CD14-positive monocyte (primary cell): ENCODE measurements at regions not wholly inside any gene's neighbourhood (a gene's known extent, or its start where the extent isn't known, plus 50 kb on each side); places are given as distances from the start of the nearest gene placed in this dataset.
"Not testable (repeated sequence)": the region's sequence is repeated elsewhere in the genome, so short reads cannot be mapped to it uniquely, and the experiment has no call there.

Source experiments
- DNase-seq, 3 donors: peaks; one replicate each; pipeline ENCODE4 v3.0.0-alpha.2; 2011 to 2022
- H2AFZ ChIP-seq: 2 replicates; pipeline ENCODE4 v1.6.0; 2012; ENCODE audit warnings: mild to moderate bottlenecking, low read depth, low read length, inconsistent platforms; ENCODE audit not compliant: insufficient read depth, poor library complexity, severe bottlenecking
- H3K27ac ChIP-seq, 2 donors: 1 replicate in 1 of 2; 2 replicates in 1 of 2; pipeline ENCODE4 v1.5.1; 2012 to 2013; ENCODE audit warnings: low read length in 2 of 2, control low read depth in 1 of 2, inconsistent platforms in 1 of 2, low read depth in 1 of 2, mild to moderate bottlenecking in 1 of 2
- H3K27me3 ChIP-seq, 2 donors: one replicate each; pipeline versions ENCODE4 v1.6.0 to v1.6.1; 2011 to 2013; ENCODE audit warnings: low read length in 2 of 2; ENCODE audit not compliant: control insufficient read depth in 2 of 2, insufficient read depth in 2 of 2
- H3K36me3 ChIP-seq, 2 donors: replicated peaks in 1 of 2; 1 replicate in 1 of 2; 2 replicates in 1 of 2; pipeline versions ENCODE4 v1.5.1 to v1.6.1; 2012 to 2013; ENCODE audit warnings: low read length in 2 of 2, control low read depth in 1 of 2, inconsistent platforms in 1 of 2, mild to moderate bottlenecking in 1 of 2; ENCODE audit not compliant: insufficient read depth in 2 of 2, control insufficient read depth in 1 of 2
- H3K4me1 ChIP-seq, 2 donors: 1 replicate in 1 of 2; 2 replicates in 1 of 2; pipeline versions ENCODE4 v1.5.1 to v1.6.1; 2012 to 2013; ENCODE audit warnings: low read length in 2 of 2, control low read depth in 1 of 2, inconsistent platforms in 1 of 2, mild to moderate bottlenecking in 1 of 2, moderate library complexity in 1 of 2; ENCODE audit not compliant: insufficient read depth in 2 of 2, control insufficient read depth in 1 of 2
- H3K4me2 ChIP-seq: replicated peaks from 2 replicates; pipeline ENCODE3; 2012; ENCODE audit warnings: low read length, moderate library complexity, mild to moderate bottlenecking; ENCODE audit not compliant: poor library complexity, severe bottlenecking; ENCODE audit errors: extremely low read depth
- H3K4me3 ChIP-seq, 3 experiments: fragments of 200-600 bp in 1 of 3; sonication (generic) in 1 of 3; replicated peaks in 1 of 3; 1 replicate in 2 of 3; 2 replicates in 1 of 3; pipeline ENCODE4 v1.5.1; 2011 to 2013; ENCODE audit warnings: low read length in 3 of 3, mild to moderate bottlenecking in 3 of 3, control low read depth in 2 of 3, low read depth in 2 of 3, inconsistent platforms in 1 of 3, moderate library complexity in 1 of 3
- H3K79me2 ChIP-seq: 2 replicates; pipeline ENCODE4 v1.6.0; 2012; ENCODE audit warnings: mild to moderate bottlenecking, control low read depth, inconsistent platforms, low read length, moderate library complexity; ENCODE audit not compliant: insufficient read depth
- H3K9ac ChIP-seq: 2 replicates; pipeline ENCODE4 v1.6.0; 2017; ENCODE audit warnings: low read length, mild to moderate bottlenecking; ENCODE audit not compliant: insufficient read depth, poor library complexity, severe bottlenecking
- H3K9me3 ChIP-seq, 2 donors: replicated peaks in 1 of 2; 1 replicate in 1 of 2; 2 replicates in 1 of 2; pipeline versions ENCODE4 v1.5.1 to v1.6.1; 2012 to 2013; ENCODE audit warnings: low read length in 2 of 2, control low read depth in 1 of 2; ENCODE audit not compliant: control insufficient read depth in 1 of 2, insufficient read depth in 1 of 2
- H4K20me1 ChIP-seq: 2 replicates; pipeline ENCODE4 v1.6.0; 2012; ENCODE audit warnings: mild to moderate bottlenecking, low read length, control low read depth, moderate library complexity; ENCODE audit not compliant: insufficient read depth
- H3K27ac Mint-ChIP-seq, 7 donors: one replicate each; pipeline ENCODE4 v1.8.0; 2020; ENCODE audit warnings: mild to moderate bottlenecking in 7 of 7, mixed read lengths in 7 of 7, moderate library complexity in 6 of 7, inconsistent platforms in 2 of 7
- H3K27me3 Mint-ChIP-seq, 3 donors: one replicate each; pipeline ENCODE4 v1.8.0; 2021 to 2022; ENCODE audit warnings: low read depth in 3 of 3, mild to moderate bottlenecking in 3 of 3, mixed read lengths in 3 of 3, moderate library complexity in 3 of 3, inconsistent platforms in 1 of 3
- H3K36me3 Mint-ChIP-seq, 2 donors: one replicate each; pipeline ENCODE4 v1.8.0; 2020; ENCODE audit warnings: mixed read lengths in 2 of 2, inconsistent platforms in 1 of 2, mild to moderate bottlenecking in 1 of 2
- H3K4me1 Mint-ChIP-seq: one replicate; pipeline ENCODE4 v1.8.0; 2020; ENCODE audit warnings: mild to moderate bottlenecking, mixed read lengths
- H3K4me3 Mint-ChIP-seq, 2 donors: one replicate each; pipeline ENCODE4 v1.8.0; 2020; ENCODE audit warnings: mild to moderate bottlenecking in 2 of 2, mixed read lengths in 2 of 2, moderate library complexity in 1 of 2
- H3K9me3 Mint-ChIP-seq, 7 donors: one replicate each; pipeline ENCODE4 v1.8.0; 2020 to 2022; ENCODE audit warnings: mixed read lengths in 7 of 7, mild to moderate bottlenecking in 6 of 7, moderate library complexity in 6 of 7, inconsistent platforms in 2 of 7
- WGBS: methylation state at CpG from one replicate; pipeline ENCODE4 v1.1.5; 2013; ENCODE audit warnings: missing lambda C conversion rate; ENCODE audit not compliant: insufficient coverage; 5-methylcytosine and 5-hydroxymethylcytosine counted together
- intact Hi-C, 2 donors: fragments of 100-400 bp; cut with micrococcal nuclease; formaldehyde crosslinking; loops; one replicate each; pipeline versions ENCODE4 v1.15.0 to v1.15.1; 2023
- TF ChIP-seq, protein P1 (sequence below): fragments of 200-600 bp; IDR thresholded peaks from one replicate; pipeline ENCODE4 v1.8.0; 2022; ENCODE audit warnings: antibody characterized with exemption, mild to moderate bottlenecking

DNA sequence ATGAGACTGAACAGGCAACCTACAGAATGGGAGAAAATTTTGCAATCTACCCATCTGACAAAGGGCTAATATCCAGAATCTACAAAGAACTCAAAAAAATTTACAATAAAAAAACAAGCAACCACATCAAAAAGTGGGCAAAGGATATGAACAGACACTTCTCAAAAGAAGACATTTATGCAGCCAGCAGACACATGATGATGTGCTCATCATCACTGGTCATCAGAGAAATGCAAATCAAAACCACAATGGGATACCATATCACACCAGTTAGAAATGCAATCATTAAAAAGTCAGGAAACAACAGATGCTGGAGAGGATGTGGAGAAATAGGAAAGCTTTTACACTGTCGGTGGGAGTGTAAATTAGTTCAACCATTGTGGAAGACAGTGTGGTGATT is 51.7 kb upstream of the PAXBP1 start:
- H3K4me1 ChIP-seq, H3K4me2 ChIP-seq, H3K27me3 Mint-ChIP-seq, DNase-seq, H3K27ac Mint-ChIP-seq, H4K20me1 ChIP-seq, H3K36me3 Mint-ChIP-seq, H3K9me3 ChIP-seq, H3K4me3 ChIP-seq, H3K27me3 ChIP-seq, intact Hi-C loops, H3K4me1 Mint-ChIP-seq, H3K36me3 ChIP-seq, H3K9ac ChIP-seq, H3K79me2 ChIP-seq, H3K27ac ChIP-seq, H3K9me3 Mint-ChIP-seq, H2AFZ ChIP-seq, H3K4me3 Mint-ChIP-seq: not testable (repeated sequence)
- no CpG with 5 or more reads among the region's 1 CpG for WGBS

DNA sequence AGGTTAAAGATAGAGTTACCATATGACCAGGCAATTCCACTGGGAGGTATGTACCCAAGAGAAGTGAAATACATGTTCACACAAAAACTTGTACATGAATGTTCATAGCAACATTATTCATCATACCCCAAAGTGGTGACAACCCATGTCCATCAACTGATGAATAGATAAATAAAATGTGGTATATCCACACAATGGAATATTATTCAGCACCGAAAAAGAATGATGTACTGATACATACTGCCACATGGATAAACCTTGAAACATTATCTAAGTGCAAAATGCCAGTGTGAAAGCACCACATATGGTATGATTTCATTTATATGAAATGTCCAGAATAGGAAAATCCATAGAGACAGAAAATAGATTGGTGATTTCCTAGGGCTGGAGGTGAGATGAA is 53.4 kb upstream of the PAXBP1 start:
- Mint-ChIP-seq H3K27me3 (peaks cover 0 to 8% (median 4%) of the 10 kb centered on the region in 3 donors), H3K9me3 (peaks cover 0 to 2% (median 0%) of the 10 kb centered on the region in 7 donors), H3K27ac (no peak overlapping the region), H3K4me3 (no peak overlapping the region), H3K4me1 (no peaks in the 10 kb centered on the region), H3K36me3 (no peaks in the 10 kb centered on the region)
- no peak overlapping the region for H3K4me3 ChIP-seq
- H3K79me2 ChIP-seq = no peaks in the 10 kb centered on the region
- no peaks in the 10 kb centered on the region for H3K36me3 ChIP-seq
- H2AFZ ChIP-seq = no peak overlapping the region
- H4K20me1 ChIP-seq = no peaks in the 10 kb centered on the region
- WGBS = no CpG with 5 or more reads among the region's 1 CpG
- TF ChIP-seq, protein P1, sequence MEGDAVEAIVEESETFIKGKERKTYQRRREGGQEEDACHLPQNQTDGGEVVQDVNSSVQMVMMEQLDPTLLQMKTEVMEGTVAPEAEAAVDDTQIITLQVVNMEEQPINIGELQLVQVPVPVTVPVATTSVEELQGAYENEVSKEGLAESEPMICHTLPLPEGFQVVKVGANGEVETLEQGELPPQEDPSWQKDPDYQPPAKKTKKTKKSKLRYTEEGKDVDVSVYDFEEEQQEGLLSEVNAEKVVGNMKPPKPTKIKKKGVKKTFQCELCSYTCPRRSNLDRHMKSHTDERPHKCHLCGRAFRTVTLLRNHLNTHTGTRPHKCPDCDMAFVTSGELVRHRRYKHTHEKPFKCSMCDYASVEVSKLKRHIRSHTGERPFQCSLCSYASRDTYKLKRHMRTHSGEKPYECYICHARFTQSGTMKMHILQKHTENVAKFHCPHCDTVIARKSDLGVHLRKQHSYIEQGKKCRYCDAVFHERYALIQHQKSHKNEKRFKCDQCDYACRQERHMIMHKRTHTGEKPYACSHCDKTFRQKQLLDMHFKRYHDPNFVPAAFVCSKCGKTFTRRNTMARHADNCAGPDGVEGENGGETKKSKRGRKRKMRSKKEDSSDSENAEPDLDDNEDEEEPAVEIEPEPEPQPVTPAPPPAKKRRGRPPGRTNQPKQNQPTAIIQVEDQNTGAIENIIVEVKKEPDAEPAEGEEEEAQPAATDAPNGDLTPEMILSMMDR = no peak
- no peak for DNase-seq
- H3K4me2 ChIP-seq = no peak overlapping the region
- no peak overlapping the region for H3K27ac ChIP-seq
- no peaks in the 10 kb centered on the region for H3K9me3 ChIP-seq
- no peak overlapping the region for H3K9ac ChIP-seq
- H3K4me1 ChIP-seq = no peaks in the 10 kb centered on the region
- H3K27me3 ChIP-seq = no peaks in the 10 kb centered on the region
- intact Hi-C loops = loop anchor here in 1 of 2 donors (5.0 kb wide), 1 partner anchor 527 kb away; no protein-coding TSS in a partner anchor
